K562 (cell line): ENCODE measurements at regions not wholly inside any gene's neighbourhood (a gene's known extent, or its start where the extent isn't known, plus 50 kb on each side); places are given as distances from the start of the nearest gene placed in this dataset.

Experiments used
- POLR2AphosphoS5 ChIP-seq: IDR thresholded peaks from 2 replicates; pipeline ENCODE4 v1.6.1; 2011; ENCODE audit warnings: mild to moderate bottlenecking, low read depth, low read length, moderate library complexity; ENCODE audit not compliant: control insufficient read depth, insufficient read depth
- ZNF592 ChIP-seq: fragments of 450-650 bp; IDR thresholded peaks from 2 replicates; pipeline ENCODE4 v1.6.1; 2017; ENCODE audit warnings: antibody characterized with exemption, mild to moderate bottlenecking

GRCh38 chr4:45638641-45639040 is 485.2 kb downstream of the GABRG1 start:
- TF ChIP-seq POLR2AphosphoS5: no peak
- TF ChIP-seq ZNF592: no peak
